ENCODE measurements at regions not wholly inside any gene's neighbourhood (a gene's known extent, or its start where the extent isn't known, plus 50 kb on each side); places are given as distances from the start of the nearest gene placed in this dataset.

- TF ChIP-seq EZH2phosphoT487 (IDR thresholded peaks at IDR 0.05; ENCODE audit: borderline replicate concordance, low read depth, low read length), result no peak
- TF ChIP-seq CTCF (conservative IDR thresholded peaks at IDR 0.05; ENCODE audit: low read length), result no peak
These were observed 61.8 kb upstream of the SDK1 start for GRCh38 chr7:3239291-3239691.
